ENCODE measurements at regions not wholly inside any gene's neighbourhood (a gene's known extent, or its start where the extent isn't known, plus 50 kb on each side); places are given as distances from the start of the nearest gene placed in this dataset.

DNA sequence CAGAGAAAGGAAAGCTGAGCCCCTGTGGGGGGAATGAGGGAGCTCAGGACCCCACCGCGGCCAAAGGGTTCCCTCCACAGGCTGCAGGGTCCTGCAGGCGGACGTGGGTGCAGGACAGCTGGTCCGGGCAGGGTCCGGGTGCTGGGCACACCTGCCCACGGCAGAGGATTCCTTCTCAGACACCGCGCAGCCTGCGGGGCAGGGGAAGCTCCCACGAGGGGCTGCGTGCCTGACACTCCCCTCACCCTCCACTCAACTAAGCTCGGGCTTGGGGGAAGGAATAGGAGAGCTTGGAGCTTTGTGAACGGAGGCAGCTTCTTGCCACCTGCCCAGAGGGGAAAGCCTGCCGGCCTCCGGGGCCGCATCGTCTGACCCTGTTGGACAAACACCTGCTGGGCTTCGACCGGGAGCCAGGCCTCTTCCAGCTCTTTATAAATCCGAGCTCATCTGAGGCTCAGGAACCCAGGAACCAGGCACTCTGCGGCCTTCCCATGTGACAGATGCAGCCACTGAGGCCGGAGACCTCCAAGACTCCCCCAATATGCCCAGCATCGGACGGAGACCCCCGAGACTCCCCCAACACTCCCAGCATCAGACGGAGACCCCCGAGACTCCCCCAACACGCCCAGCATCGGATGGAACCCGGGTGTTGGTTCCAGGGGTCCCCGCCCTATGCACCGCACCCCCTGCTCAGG lies 97.3 kb downstream of the PDGFA start:
- H3K4me1 ChIP-seq (ENCODE audit: control insufficient read depth in 1 of 2, insufficient read depth in 2 of 2, low read length in 2 of 2) = no peaks in the 10 kb centered on the region
- H3K36me3 Mint-ChIP-seq = no peaks in the 10 kb centered on the region
- 95% methylated on average over 18 of the region's 33 CpGs for WGBS (ENCODE audit: insufficient coverage)
- no peaks in the 10 kb centered on the region for H4K20me1 ChIP-seq (ENCODE audit: insufficient read depth, low read length)
- H3K27ac ChIP-seq (ENCODE audit: low read depth in 1 of 2, low read length in 2 of 2) = no peak overlapping the region
- peaks cover 8 to 20% (median 11%) of the 10 kb centered on the region in 7 donors for H3K9me3 Mint-ChIP-seq
- no peak for DNase-seq
- H3K9ac ChIP-seq (ENCODE audit: insufficient read depth, low read length, poor library complexity, severe bottlenecking) = no peak overlapping the region
- TF ChIP-seq, protein P1, sequence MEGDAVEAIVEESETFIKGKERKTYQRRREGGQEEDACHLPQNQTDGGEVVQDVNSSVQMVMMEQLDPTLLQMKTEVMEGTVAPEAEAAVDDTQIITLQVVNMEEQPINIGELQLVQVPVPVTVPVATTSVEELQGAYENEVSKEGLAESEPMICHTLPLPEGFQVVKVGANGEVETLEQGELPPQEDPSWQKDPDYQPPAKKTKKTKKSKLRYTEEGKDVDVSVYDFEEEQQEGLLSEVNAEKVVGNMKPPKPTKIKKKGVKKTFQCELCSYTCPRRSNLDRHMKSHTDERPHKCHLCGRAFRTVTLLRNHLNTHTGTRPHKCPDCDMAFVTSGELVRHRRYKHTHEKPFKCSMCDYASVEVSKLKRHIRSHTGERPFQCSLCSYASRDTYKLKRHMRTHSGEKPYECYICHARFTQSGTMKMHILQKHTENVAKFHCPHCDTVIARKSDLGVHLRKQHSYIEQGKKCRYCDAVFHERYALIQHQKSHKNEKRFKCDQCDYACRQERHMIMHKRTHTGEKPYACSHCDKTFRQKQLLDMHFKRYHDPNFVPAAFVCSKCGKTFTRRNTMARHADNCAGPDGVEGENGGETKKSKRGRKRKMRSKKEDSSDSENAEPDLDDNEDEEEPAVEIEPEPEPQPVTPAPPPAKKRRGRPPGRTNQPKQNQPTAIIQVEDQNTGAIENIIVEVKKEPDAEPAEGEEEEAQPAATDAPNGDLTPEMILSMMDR (IDR thresholded peaks at IDR 0.05) = no peak
- no peak overlapping the region for H3K27ac Mint-ChIP-seq
- H3K4me2 ChIP-seq (replicated peaks; ENCODE audit: extremely low read depth, low read length, poor library complexity, severe bottlenecking) = no peak overlapping the region
- H3K27me3 Mint-ChIP-seq (ENCODE audit: low read depth in 3 of 3) = peaks cover 2 to 3% (median 3%) of the 10 kb centered on the region in 3 donors
- H3K4me3 ChIP-seq (replicated peaks in 1 of 3; ENCODE audit: low read depth in 2 of 3, low read length in 3 of 3) = no peak overlapping the region
- intact Hi-C loops (cut with micrococcal nuclease) = no loop called here
- H3K36me3 ChIP-seq (replicated peaks in 1 of 2; ENCODE audit: control insufficient read depth in 1 of 2, insufficient read depth in 2 of 2, low read length in 2 of 2) = no peaks in the 10 kb centered on the region
- H3K4me1 Mint-ChIP-seq = no peaks in the 10 kb centered on the region
- H3K79me2 ChIP-seq (ENCODE audit: insufficient read depth, low read length) = no peaks in the 10 kb centered on the region
- H3K27me3 ChIP-seq (ENCODE audit: control insufficient read depth in 2 of 2, insufficient read depth in 2 of 2, low read length in 2 of 2) = no peaks in the 10 kb centered on the region
- H3K4me3 Mint-ChIP-seq = no peak overlapping the region
- no peak overlapping the region for H2AFZ ChIP-seq (ENCODE audit: insufficient read depth, low read depth, low read length, poor library complexity, severe bottlenecking)
- H3K9me3 ChIP-seq (replicated peaks in 1 of 2; ENCODE audit: control insufficient read depth in 1 of 2, insufficient read depth in 1 of 2, low read length in 2 of 2) = peaks cover 11 to 17% of the 10 kb centered on the region in 2 donors

- no peak overlapping the region for H3K4me2 ChIP-seq (replicated peaks; ENCODE audit: extremely low read depth, low read length, poor library complexity, severe bottlenecking)
- Mint-ChIP-seq H3K27me3 (ENCODE audit: low read depth in 3 of 3) (peaks cover 2 to 3% (median 3%) of the 10 kb centered on the region in 3 donors), H3K4me3 (no peak overlapping the region), H3K27ac (no peak overlapping the region), H3K9me3 (peaks cover 3 to 15% (median 6%) of the 10 kb centered on the region in 7 donors), H3K36me3 (no peaks in the 10 kb centered on the region), H3K4me1 (no peaks in the 10 kb centered on the region)
- no peak overlapping the region for H2AFZ ChIP-seq (ENCODE audit: insufficient read depth, low read depth, low read length, poor library complexity, severe bottlenecking)
- TF ChIP-seq, protein P1 (IDR thresholded peaks at IDR 0.05) = no peak
- 96% methylated on average over 10 of the region's 15 CpGs for WGBS (ENCODE audit: insufficient coverage)
- no peak for DNase-seq
- no peaks in the 10 kb centered on the region for H3K36me3 ChIP-seq (replicated peaks in 1 of 2; ENCODE audit: control insufficient read depth in 1 of 2, insufficient read depth in 2 of 2, low read length in 2 of 2)
- intact Hi-C loops (cut with micrococcal nuclease) = no loop called here
- H4K20me1 ChIP-seq (ENCODE audit: insufficient read depth, low read length) = no peaks in the 10 kb centered on the region
- H3K27ac ChIP-seq (ENCODE audit: low read depth in 1 of 2, low read length in 2 of 2) = no peak overlapping the region
- no peak overlapping the region for H3K9ac ChIP-seq (ENCODE audit: insufficient read depth, low read length, poor library complexity, severe bottlenecking)
- H3K79me2 ChIP-seq (ENCODE audit: insufficient read depth, low read length) = no peaks in the 10 kb centered on the region
- no peaks in the 10 kb centered on the region for H3K27me3 ChIP-seq (ENCODE audit: control insufficient read depth in 2 of 2, insufficient read depth in 2 of 2, low read length in 2 of 2)
- H3K9me3 ChIP-seq (replicated peaks in 1 of 2; ENCODE audit: control insufficient read depth in 1 of 2, insufficient read depth in 1 of 2, low read length in 2 of 2) = peaks cover 6 to 12% of the 10 kb centered on the region in 2 donors
- no peaks in the 10 kb centered on the region for H3K4me1 ChIP-seq (ENCODE audit: control insufficient read depth in 1 of 2, insufficient read depth in 2 of 2, low read length in 2 of 2)
- no peak overlapping the region for H3K4me3 ChIP-seq (replicated peaks in 1 of 3; ENCODE audit: low read depth in 2 of 3, low read length in 3 of 3)
These were observed 96.8 kb downstream of the PDGFA start for GRCh38 chr7:422886-423225.

Measured in CD14-positive monocyte (primary cell).